ENCODE measurements at regions not wholly inside any gene's neighbourhood (a gene's known extent, or its start where the extent isn't known, plus 50 kb on each side); places are given as distances from the start of the nearest gene placed in this dataset.

DNA sequence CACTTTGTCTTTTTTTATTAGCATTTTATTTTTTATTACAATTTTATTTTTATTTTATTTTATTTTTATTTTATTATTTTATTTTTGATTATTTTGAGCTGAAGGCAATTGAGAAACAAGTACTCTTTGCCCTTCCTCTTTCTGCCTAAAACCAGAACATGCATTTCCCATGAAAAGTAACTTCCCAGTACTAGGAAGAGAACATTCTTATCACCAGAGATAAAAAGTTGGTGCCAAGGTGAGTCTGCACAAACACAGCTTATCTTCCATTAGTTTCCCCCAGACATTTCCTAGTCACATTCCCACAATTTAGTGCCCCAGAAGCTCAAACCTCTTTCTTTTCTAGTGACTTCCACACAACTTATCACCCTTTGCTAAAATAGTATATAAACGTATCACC, 84.8 kb downstream of the CD24 start:
- Histone ChIP-seq H3K4me3 (ENCODE audit: low read depth in 1 of 3, low read length in 3 of 3) (no peak overlapping the region), H3K27me3 (ENCODE audit: control insufficient read depth in 4 of 4, insufficient read depth in 4 of 4, low read length in 3 of 4) (no peaks in the 10 kb centered on the region), H3K9ac (ENCODE audit: low read depth in 1 of 2, low read length in 2 of 2) (no peak overlapping the region), H3K36me3 (ENCODE audit: control insufficient read depth in 4 of 4, insufficient read depth in 3 of 4, low read depth in 1 of 4, low read length in 3 of 4) (no peaks in the 10 kb centered on the region), H3K27ac (ENCODE audit: low read depth in 1 of 2, low read length in 2 of 2) (no peak overlapping the region), H3K9me3 (ENCODE audit: control insufficient read depth in 4 of 4, low read length in 3 of 4) (no peaks in the 10 kb centered on the region), H3K4me1 (ENCODE audit: control insufficient read depth in 4 of 4, insufficient read depth in 4 of 4, low read length in 3 of 4) (peaks cover 0 to 3% (median 0%) of the 10 kb centered on the region in 4 donors)
- 84% methylated on average over 1 of the region's 1 CpG for WGBS
- DNase-seq (ENCODE audit: low spot score) = no peak
- TF ChIP-seq RXRA (IDR thresholded peaks at IDR 0.05) = no peak
- no peak for TF ChIP-seq SP1 (IDR thresholded peaks at IDR 0.05)
- TF ChIP-seq HNF4A (conservative IDR thresholded peaks at IDR 0.05) = no peak
- TF ChIP-seq RAD21 (IDR thresholded peaks at IDR 0.05) = no peak
- no peak for TF ChIP-seq CTCF (IDR thresholded peaks at IDR 0.05; ENCODE audit: low read depth, low read length, missing input control)
- no peak for TF ChIP-seq TAF1 (conservative IDR thresholded peaks at IDR 0.05)
- no peak for TF ChIP-seq YY1 (IDR thresholded peaks at IDR 0.05)
- no peak for TF ChIP-seq FOXA1 (IDR thresholded peaks at IDR 0.05)
- no peak for TF ChIP-seq EGR1 (IDR thresholded peaks at IDR 0.05; ENCODE audit: low read depth in 2 of 2)
- no peak for TF ChIP-seq GABPA (IDR thresholded peaks at IDR 0.05 in 1 of 2, conservative IDR thresholded peaks at IDR 0.05 in 1 of 2)
- no peak for TF ChIP-seq HNF4G (IDR thresholded peaks at IDR 0.05)
- TF ChIP-seq FOXA2 (IDR thresholded peaks at IDR 0.05) = no peak
- TF ChIP-seq, protein P1, sequence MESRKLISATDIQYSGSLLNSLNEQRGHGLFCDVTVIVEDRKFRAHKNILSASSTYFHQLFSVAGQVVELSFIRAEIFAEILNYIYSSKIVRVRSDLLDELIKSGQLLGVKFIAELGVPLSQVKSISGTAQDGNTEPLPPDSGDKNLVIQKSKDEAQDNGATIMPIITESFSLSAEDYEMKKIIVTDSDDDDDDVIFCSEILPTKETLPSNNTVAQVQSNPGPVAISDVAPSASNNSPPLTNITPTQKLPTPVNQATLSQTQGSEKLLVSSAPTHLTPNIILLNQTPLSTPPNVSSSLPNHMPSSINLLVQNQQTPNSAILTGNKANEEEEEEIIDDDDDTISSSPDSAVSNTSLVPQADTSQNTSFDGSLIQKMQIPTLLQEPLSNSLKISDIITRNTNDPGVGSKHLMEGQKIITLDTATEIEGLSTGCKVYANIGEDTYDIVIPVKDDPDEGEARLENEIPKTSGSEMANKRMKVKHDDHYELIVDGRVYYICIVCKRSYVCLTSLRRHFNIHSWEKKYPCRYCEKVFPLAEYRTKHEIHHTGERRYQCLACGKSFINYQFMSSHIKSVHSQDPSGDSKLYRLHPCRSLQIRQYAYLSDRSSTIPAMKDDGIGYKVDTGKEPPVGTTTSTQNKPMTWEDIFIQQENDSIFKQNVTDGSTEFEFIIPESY (IDR thresholded peaks at IDR 0.05) = no peak
- TF ChIP-seq MAX (IDR thresholded peaks at IDR 0.05) = no peak
- TF ChIP-seq, protein P2, sequence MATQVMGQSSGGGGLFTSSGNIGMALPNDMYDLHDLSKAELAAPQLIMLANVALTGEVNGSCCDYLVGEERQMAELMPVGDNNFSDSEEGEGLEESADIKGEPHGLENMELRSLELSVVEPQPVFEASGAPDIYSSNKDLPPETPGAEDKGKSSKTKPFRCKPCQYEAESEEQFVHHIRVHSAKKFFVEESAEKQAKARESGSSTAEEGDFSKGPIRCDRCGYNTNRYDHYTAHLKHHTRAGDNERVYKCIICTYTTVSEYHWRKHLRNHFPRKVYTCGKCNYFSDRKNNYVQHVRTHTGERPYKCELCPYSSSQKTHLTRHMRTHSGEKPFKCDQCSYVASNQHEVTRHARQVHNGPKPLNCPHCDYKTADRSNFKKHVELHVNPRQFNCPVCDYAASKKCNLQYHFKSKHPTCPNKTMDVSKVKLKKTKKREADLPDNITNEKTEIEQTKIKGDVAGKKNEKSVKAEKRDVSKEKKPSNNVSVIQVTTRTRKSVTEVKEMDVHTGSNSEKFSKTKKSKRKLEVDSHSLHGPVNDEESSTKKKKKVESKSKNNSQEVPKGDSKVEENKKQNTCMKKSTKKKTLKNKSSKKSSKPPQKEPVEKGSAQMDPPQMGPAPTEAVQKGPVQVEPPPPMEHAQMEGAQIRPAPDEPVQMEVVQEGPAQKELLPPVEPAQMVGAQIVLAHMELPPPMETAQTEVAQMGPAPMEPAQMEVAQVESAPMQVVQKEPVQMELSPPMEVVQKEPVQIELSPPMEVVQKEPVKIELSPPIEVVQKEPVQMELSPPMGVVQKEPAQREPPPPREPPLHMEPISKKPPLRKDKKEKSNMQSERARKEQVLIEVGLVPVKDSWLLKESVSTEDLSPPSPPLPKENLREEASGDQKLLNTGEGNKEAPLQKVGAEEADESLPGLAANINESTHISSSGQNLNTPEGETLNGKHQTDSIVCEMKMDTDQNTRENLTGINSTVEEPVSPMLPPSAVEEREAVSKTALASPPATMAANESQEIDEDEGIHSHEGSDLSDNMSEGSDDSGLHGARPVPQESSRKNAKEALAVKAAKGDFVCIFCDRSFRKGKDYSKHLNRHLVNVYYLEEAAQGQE (IDR thresholded peaks at IDR 0.05) = no peak
- no peak for TF ChIP-seq NR2F2 (IDR thresholded peaks at IDR 0.05)
- no peak for TF ChIP-seq ATF3 (IDR thresholded peaks at IDR 0.05)
- TF ChIP-seq JUND (IDR thresholded peaks at IDR 0.05) = no peak
